ENCODE measurements at regions not wholly inside any gene's neighbourhood (a gene's known extent, or its start where the extent isn't known, plus 50 kb on each side); places are given as distances from the start of the nearest gene placed in this dataset.

DNA sequence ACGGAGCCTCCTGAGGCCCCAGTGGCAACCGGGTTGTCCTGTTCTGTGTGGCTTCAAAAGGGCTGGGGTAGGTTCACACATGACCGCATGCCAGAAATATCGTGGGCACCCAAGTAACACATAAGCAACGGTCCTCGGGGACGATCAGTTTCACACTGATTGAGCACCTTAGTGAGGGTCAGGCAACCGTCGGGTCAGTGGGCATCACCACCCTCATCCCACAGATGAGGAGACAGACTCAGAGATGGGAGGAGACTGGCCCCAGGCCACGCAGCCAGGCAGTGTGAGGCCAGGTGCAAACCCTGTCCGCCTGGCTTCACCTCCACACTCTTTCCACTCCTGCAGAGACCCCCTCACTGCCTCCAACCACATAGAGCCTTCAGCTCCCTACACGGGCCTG is 309.8 kb downstream of the MATN1 start:
- TF ChIP-seq, protein P1, sequence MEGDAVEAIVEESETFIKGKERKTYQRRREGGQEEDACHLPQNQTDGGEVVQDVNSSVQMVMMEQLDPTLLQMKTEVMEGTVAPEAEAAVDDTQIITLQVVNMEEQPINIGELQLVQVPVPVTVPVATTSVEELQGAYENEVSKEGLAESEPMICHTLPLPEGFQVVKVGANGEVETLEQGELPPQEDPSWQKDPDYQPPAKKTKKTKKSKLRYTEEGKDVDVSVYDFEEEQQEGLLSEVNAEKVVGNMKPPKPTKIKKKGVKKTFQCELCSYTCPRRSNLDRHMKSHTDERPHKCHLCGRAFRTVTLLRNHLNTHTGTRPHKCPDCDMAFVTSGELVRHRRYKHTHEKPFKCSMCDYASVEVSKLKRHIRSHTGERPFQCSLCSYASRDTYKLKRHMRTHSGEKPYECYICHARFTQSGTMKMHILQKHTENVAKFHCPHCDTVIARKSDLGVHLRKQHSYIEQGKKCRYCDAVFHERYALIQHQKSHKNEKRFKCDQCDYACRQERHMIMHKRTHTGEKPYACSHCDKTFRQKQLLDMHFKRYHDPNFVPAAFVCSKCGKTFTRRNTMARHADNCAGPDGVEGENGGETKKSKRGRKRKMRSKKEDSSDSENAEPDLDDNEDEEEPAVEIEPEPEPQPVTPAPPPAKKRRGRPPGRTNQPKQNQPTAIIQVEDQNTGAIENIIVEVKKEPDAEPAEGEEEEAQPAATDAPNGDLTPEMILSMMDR (IDR thresholded peaks at IDR 0.05): no peak
- TF ChIP-seq POLR2A (IDR thresholded peaks at IDR 0.05) (no peak), EP300 (IDR thresholded peaks at IDR 0.05) (no peak)
